M059J (cell line): ENCODE measurements at regions not wholly inside any gene's neighbourhood (a gene's known extent, or its start where the extent isn't known, plus 50 kb on each side); places are given as distances from the start of the nearest gene placed in this dataset.
"Not testable (repeated sequence)": the region's sequence is repeated elsewhere in the genome, so short reads cannot be mapped to it uniquely, and the experiment has no call there.

ENCODE experiments used
- DNase-seq: peaks from one replicate; pipeline ENCODE4 v3.0.0-alpha.2; 2012; ENCODE audit warnings: low read depth

- no peak for DNase-seq
Measured at GRCh38 chr20:22818636-22819035, 216.5 kb upstream of the SSTR4 start.

- DNase-seq: no peak
Measured at GRCh38 chr20:22819112-22819511, 216.0 kb upstream of the SSTR4 start.

- DNase-seq: no peak
Measured at GRCh38 chr20:22819784-22820183, 215.3 kb upstream of the SSTR4 start.

- DNase-seq: no peak
Measured at GRCh38 chr20:22821081-22821727, 213.9 kb upstream of the SSTR4 start.

GRCh38 chr20:22821796-22822195, 213.3 kb upstream of the SSTR4 start:
- DNase-seq: no peak

DNA sequence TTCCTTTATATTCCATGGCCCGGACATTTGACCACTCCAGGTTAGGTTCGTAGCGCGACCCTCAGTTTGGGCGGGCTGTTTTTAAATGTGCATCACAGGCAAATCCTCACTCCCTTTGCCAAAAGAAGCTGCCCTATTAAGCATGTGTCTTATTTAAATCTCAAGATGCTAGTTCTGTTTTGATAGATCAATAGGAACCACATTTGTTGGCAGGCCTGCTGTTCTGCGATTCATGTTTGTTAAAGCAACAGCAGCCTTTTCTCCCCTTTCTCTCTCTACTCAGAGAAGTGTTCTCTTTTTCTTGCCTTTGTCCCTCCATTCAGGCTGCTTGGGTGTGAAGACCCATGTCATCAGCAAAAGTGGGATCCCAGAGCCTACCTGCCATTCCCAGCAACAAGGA, 212.0 kb upstream of the SSTR4 start:
- DNase-seq: no peak

- DNase-seq: no peak
Measured at GRCh38 chr20:22824077-22824476, 211.0 kb upstream of the SSTR4 start.

- DNase-seq: no peak
Measured at GRCh38 chr20:22825076-22825475, 210.0 kb upstream of the SSTR4 start.

DNA sequence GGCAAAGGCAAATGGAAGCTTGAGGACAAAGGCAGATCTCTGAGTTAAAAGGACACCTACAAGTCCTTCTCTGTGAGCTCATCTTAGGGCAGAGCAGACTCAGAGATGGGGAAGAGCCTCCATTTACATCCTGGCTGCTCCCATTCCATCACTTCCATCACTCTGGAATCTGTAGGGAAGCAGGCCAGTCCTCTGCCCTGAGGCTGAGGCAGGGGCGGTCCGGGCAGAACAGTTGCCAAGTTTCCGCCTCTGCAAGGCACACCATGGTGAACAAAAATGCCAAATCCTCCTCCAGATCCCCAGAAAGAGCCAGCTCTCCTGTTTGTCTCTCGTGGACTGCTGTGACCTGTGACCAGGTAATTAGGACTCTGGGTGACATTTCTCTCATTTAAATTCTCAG, 209.6 kb upstream of the SSTR4 start:
- DNase-seq: no peak

DNA sequence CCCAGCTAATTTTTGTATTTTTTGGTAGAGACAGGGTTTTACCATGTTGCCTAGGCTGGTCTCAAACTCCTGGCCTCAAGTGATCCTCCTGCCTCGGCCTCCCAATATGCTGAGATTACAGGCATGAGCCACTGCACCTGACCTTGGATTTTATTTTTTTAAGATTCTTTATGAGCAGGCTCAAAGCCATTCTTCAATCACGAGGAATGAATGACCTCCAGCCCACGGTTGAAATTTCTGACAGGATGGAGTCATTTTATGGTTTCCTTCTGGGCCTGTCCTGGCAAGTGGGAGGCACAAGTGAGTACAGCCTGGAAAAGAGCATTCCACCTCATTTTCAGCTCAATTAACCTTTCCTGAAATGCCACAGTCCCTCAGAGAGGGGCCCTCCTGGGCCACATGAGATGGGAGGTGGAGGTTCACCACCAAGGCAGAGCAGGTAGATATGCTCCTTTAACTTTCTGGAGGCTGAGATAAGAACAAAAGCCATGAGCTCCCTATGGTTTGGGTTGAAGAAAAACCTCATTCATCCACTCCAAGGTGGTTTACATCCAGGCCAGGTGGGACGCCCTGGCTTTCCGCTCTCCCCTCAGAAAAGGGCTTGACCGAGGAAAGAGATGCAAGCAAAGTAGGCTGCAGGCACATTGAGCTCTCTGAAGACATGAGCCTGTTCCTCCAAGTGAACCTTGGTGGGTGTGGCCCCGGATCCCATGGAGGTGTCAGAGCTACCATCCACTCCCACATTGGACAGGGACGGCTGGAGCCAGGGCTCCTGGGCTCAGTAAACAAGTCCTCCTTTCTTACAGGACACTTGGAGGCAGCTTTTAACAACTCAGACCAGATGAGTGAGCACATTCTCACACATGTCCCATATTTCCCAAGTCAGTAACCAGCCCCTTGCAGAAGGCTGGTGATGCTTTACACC, 208.5 kb upstream of the SSTR4 start:
- no peak for DNase-seq

GRCh38 chr20:22827916-22828315, 207.2 kb upstream of the SSTR4 start:
- no peak for DNase-seq

DNA sequence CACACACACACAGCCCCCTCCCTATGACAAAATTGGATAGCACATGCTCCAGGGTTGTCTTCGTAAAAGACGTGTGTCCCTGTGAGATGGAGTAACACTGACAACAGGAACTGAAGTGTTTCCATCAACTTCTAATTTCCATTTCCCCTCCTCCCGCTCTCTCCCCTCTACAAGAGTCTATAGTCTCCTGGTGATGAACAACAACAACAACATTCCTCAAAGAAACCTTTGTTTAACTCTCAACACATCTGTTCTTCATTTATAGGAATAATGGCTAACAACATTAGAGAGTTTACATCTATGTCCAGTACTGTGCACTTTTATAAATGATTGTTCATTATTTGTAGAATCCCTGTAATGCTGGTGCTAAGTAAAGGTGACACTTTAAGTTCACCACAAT, 205.8 kb upstream of the SSTR4 start:
- no peak for DNase-seq

DNA sequence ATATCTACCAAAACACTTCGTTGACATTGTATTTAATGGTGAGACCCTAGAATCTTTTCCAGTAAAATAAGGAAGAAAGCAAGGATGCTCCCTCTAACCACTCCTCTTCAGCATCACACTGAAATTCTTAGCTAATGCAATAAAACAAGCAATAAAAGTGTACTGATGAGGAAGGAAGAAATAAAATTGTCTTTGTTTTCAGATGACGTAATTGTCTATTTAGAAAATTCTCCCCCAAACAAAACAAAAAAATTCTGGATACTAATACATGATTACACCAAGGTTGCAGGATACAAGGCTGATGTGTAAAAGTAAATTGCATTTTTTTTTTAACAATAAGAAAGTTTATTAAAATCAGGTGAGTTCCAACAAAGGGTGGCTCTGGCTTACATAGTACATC, 205.0 kb upstream of the SSTR4 start:
- DNase-seq: no peak

- not testable (repeated sequence) for DNase-seq
Measured at GRCh38 chr20:22830715-22831114, 204.4 kb upstream of the SSTR4 start.

DNA sequence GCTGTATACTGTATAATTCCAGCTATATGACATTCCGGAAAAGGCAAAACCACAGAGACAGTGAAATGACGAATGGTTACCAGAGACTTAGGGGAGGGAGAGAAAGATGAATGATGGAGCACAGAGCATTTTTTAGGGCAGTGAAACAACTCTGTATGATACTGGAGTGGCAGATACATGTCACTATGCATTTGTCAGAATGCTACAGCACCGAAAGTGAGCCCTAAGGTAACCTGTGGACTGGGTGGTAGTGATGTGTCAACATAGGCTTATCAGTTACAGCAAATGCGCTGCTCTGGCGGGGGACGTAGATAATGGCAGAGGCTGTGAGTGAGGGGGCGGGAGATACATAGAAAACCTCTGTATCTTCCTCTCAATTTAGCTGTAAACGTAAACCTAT, 201.3 kb upstream of the SSTR4 start:
- peak; percentile 71 for DNase-seq

- DNase-seq: no peak
Measured at GRCh38 chr20:22834651-22835256, 200.4 kb upstream of the SSTR4 start.

GRCh38 chr20:22836211-22836610, 198.9 kb upstream of the SSTR4 start:
- peak; percentile 97 for DNase-seq

GRCh38 chr20:22836877-22837276, 198.2 kb upstream of the SSTR4 start:
- peak; percentile 77 for DNase-seq

- no peak for DNase-seq
Measured at GRCh38 chr20:22838001-22838400, 197.1 kb upstream of the SSTR4 start.

- no peak for DNase-seq
Measured at GRCh38 chr20:22841846-22842245, 193.3 kb upstream of the SSTR4 start.

- no peak for DNase-seq
Measured at GRCh38 chr20:22842793-22843192, 192.3 kb upstream of the SSTR4 start.

DNA sequence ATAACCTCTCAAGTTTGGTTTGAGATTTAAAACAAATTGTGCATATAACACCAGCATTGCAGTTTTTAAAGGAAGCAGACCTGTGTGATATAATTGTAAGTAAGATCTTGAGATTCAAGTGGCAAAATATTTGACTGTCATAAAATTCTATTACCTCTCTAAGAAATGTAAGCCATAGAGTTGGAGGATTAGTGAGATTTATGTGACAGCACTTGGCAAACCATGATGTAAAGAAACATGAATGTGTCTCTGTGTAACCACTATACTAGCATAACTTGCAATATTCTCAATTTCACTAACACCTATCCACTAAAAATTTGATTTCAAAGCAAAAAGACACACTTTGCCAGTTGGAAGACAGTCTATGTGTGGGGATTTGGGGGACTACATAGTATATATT, 190.2 kb upstream of the SSTR4 start:
- DNase-seq: no peak

- no peak for DNase-seq
Measured at GRCh38 chr20:22846863-22847262, 188.2 kb upstream of the SSTR4 start.
